ENCODE measurements at regions not wholly inside any gene's neighbourhood (a gene's known extent, or its start where the extent isn't known, plus 50 kb on each side); places are given as distances from the start of the nearest gene placed in this dataset.

- no peak for DNase-seq
- no peak overlapping the region for H3K9ac ChIP-seq (ENCODE audit: low read length)
- H3K4me2 ChIP-seq (ENCODE audit: low read length), result no peak overlapping the region
- no peak overlapping the region for H3K56ac ChIP-seq (ENCODE audit: low read length)
- H2BK120ac ChIP-seq (ENCODE audit: low read depth, low read length), result no peak overlapping the region
- no peak overlapping the region for H3K27ac ChIP-seq (ENCODE audit: low read depth, low read length)
- H2BK15ac ChIP-seq (replicated peaks; ENCODE audit: low read depth), result no peak overlapping the region
- H3K4me1 ChIP-seq (ENCODE audit: control insufficient read depth, low read depth, low read length), result no peaks in the 10 kb centered on the region
- no peak overlapping the region for H4K8ac ChIP-seq (ENCODE audit: low read depth, low read length)
- no peaks in the 10 kb centered on the region for H3K27me3 ChIP-seq (ENCODE audit: insufficient read depth, low read length, poor library complexity)
- no peak overlapping the region for H3K4me3 ChIP-seq (ENCODE audit: low read length)
- H3K18ac ChIP-seq (ENCODE audit: low read length), result no peak overlapping the region
- no peaks in the 10 kb centered on the region for H3K79me2 ChIP-seq (ENCODE audit: control insufficient read depth, insufficient read depth, low read length)
- H3K36me3 ChIP-seq (ENCODE audit: control insufficient read depth, insufficient read depth, low read length), result no peaks in the 10 kb centered on the region
- no peaks in the 10 kb centered on the region for H3K79me1 ChIP-seq (ENCODE audit: low read length)
- no peak overlapping the region for H2AK5ac ChIP-seq (ENCODE audit: low read length)
- H4K5ac ChIP-seq (ENCODE audit: low read length), result no peak overlapping the region
- H2BK5ac ChIP-seq (ENCODE audit: low read length), result no peak overlapping the region
- H3K4ac ChIP-seq (ENCODE audit: low read depth, low read length), result no peak overlapping the region
- no peak overlapping the region for H3K23ac ChIP-seq (ENCODE audit: low read length)
- no CpG with 5 or more reads among the region's 2 CpGs for WGBS (ENCODE audit: extremely low coverage, insufficient coverage, low lambda C conversion rate)
Observed at GRCh38 chr7:13153266-13153665, 465.8 kb downstream of the ARL4A start.

GRCh38 chr7:13153742-13154141, 466.3 kb downstream of the ARL4A start:
- no peak overlapping the region for H3K27ac ChIP-seq (ENCODE audit: low read depth, low read length)
- H3K4me1 ChIP-seq (ENCODE audit: control insufficient read depth, low read depth, low read length), result no peaks in the 10 kb centered on the region
- no peak overlapping the region for H3K4me3 ChIP-seq (ENCODE audit: low read length)
- H3K18ac ChIP-seq (ENCODE audit: low read length), result no peak overlapping the region
- H3K36me3 ChIP-seq (ENCODE audit: control insufficient read depth, insufficient read depth, low read length), result no peaks in the 10 kb centered on the region
- no peak overlapping the region for H3K4ac ChIP-seq (ENCODE audit: low read depth, low read length)
- no peak for DNase-seq
- H3K56ac ChIP-seq (ENCODE audit: low read length), result no peak overlapping the region
- H3K79me2 ChIP-seq (ENCODE audit: control insufficient read depth, insufficient read depth, low read length), result no peaks in the 10 kb centered on the region
- no peak overlapping the region for H2BK15ac ChIP-seq (replicated peaks; ENCODE audit: low read depth)
- no peak overlapping the region for H2BK120ac ChIP-seq (ENCODE audit: low read depth, low read length)
- no peak overlapping the region for H3K4me2 ChIP-seq (ENCODE audit: low read length)
- H3K79me1 ChIP-seq (ENCODE audit: low read length), result no peaks in the 10 kb centered on the region
- no peak overlapping the region for H3K23ac ChIP-seq (ENCODE audit: low read length)
- H2AK5ac ChIP-seq (ENCODE audit: low read length), result no peak overlapping the region
- no peak overlapping the region for H4K5ac ChIP-seq (ENCODE audit: low read length)
- H3K9ac ChIP-seq (ENCODE audit: low read length), result no peak overlapping the region
- H3K27me3 ChIP-seq (ENCODE audit: insufficient read depth, low read length, poor library complexity), result no peaks in the 10 kb centered on the region
- no peak overlapping the region for H4K8ac ChIP-seq (ENCODE audit: low read depth, low read length)
- no peak overlapping the region for H2BK5ac ChIP-seq (ENCODE audit: low read length)

- no peak overlapping the region for H2AK5ac ChIP-seq (ENCODE audit: low read length)
- no peaks in the 10 kb centered on the region for H3K4me1 ChIP-seq (ENCODE audit: control insufficient read depth, low read depth, low read length)
- H3K56ac ChIP-seq (ENCODE audit: low read length), result no peak overlapping the region
- no peak overlapping the region for H3K18ac ChIP-seq (ENCODE audit: low read length)
- H3K27me3 ChIP-seq (ENCODE audit: insufficient read depth, low read length, poor library complexity), result no peaks in the 10 kb centered on the region
- H3K4me3 ChIP-seq (ENCODE audit: low read length), result no peak overlapping the region
- no peaks in the 10 kb centered on the region for H3K79me2 ChIP-seq (ENCODE audit: control insufficient read depth, insufficient read depth, low read length)
- H4K5ac ChIP-seq (ENCODE audit: low read length), result no peak overlapping the region
- H2BK120ac ChIP-seq (ENCODE audit: low read depth, low read length), result no peak overlapping the region
- no peak overlapping the region for H4K8ac ChIP-seq (ENCODE audit: low read depth, low read length)
- DNase-seq, result peak; percentile 69
- no peak overlapping the region for H3K4me2 ChIP-seq (ENCODE audit: low read length)
- no peak overlapping the region for H3K23ac ChIP-seq (ENCODE audit: low read length)
- H3K79me1 ChIP-seq (ENCODE audit: low read length), result no peaks in the 10 kb centered on the region
- no peak overlapping the region for H3K4ac ChIP-seq (ENCODE audit: low read depth, low read length)
- no peaks in the 10 kb centered on the region for H3K36me3 ChIP-seq (ENCODE audit: control insufficient read depth, insufficient read depth, low read length)
- H2BK5ac ChIP-seq (ENCODE audit: low read length), result no peak overlapping the region
- H3K9ac ChIP-seq (ENCODE audit: low read length), result no peak overlapping the region
- no CpG with 5 or more reads among the region's 1 CpG for WGBS (ENCODE audit: extremely low coverage, insufficient coverage, low lambda C conversion rate)
- no peak overlapping the region for H3K27ac ChIP-seq (ENCODE audit: low read depth, low read length)
- H2BK15ac ChIP-seq (replicated peaks; ENCODE audit: low read depth), result no peak overlapping the region
Observed at GRCh38 chr7:13155188-13155587, 467.8 kb downstream of the ARL4A start.

- Histone ChIP-seq H3K79me2 (ENCODE audit: control insufficient read depth, insufficient read depth, low read length) (no peaks in the 10 kb centered on the region), H2AK5ac (ENCODE audit: low read length) (no peak overlapping the region), H3K36me3 (ENCODE audit: control insufficient read depth, insufficient read depth, low read length) (no peaks in the 10 kb centered on the region), H2BK120ac (ENCODE audit: low read depth, low read length) (no peak overlapping the region), H3K18ac (ENCODE audit: low read length) (no peak overlapping the region), H3K27ac (ENCODE audit: low read depth, low read length) (no peak overlapping the region), H3K4me1 (ENCODE audit: control insufficient read depth, low read depth, low read length) (no peaks in the 10 kb centered on the region), H3K27me3 (ENCODE audit: insufficient read depth, low read length, poor library complexity) (no peaks in the 10 kb centered on the region), H3K23ac (ENCODE audit: low read length) (no peak overlapping the region), H4K8ac (ENCODE audit: low read depth, low read length) (no peak overlapping the region), H2BK5ac (ENCODE audit: low read length) (no peak overlapping the region), H3K4me2 (ENCODE audit: low read length) (no peak overlapping the region), H3K4ac (ENCODE audit: low read depth, low read length) (no peak overlapping the region), H3K4me3 (ENCODE audit: low read length) (no peak overlapping the region), H3K9ac (ENCODE audit: low read length) (no peak overlapping the region), H3K56ac (ENCODE audit: low read length) (no peak overlapping the region), H3K79me1 (ENCODE audit: low read length) (no peaks in the 10 kb centered on the region), H2BK15ac (replicated peaks; ENCODE audit: low read depth) (no peak overlapping the region), H4K5ac (ENCODE audit: low read length) (no peak overlapping the region)
- no peak for DNase-seq
- WGBS (ENCODE audit: extremely low coverage, insufficient coverage, low lambda C conversion rate), result no CpG with 5 or more reads among the region's 1 CpG
Observed at GRCh38 chr7:13159003-13159402, 471.6 kb downstream of the ARL4A start.

GRCh38 chr7:13159467-13160184, 472.2 kb downstream of the ARL4A start:
- no peak overlapping the region for H2BK120ac ChIP-seq (ENCODE audit: low read depth, low read length)
- H3K4me1 ChIP-seq (ENCODE audit: control insufficient read depth, low read depth, low read length), result no peaks in the 10 kb centered on the region
- H3K4me3 ChIP-seq (ENCODE audit: low read length), result no peak overlapping the region
- no peak overlapping the region for H3K4ac ChIP-seq (ENCODE audit: low read depth, low read length)
- no peaks in the 10 kb centered on the region for H3K79me1 ChIP-seq (ENCODE audit: low read length)
- H3K36me3 ChIP-seq (ENCODE audit: control insufficient read depth, insufficient read depth, low read length), result no peaks in the 10 kb centered on the region
- H4K8ac ChIP-seq (ENCODE audit: low read depth, low read length), result no peak overlapping the region
- DNase-seq, result no peak
- no peaks in the 10 kb centered on the region for H3K27me3 ChIP-seq (ENCODE audit: insufficient read depth, low read length, poor library complexity)
- H3K18ac ChIP-seq (ENCODE audit: low read length), result no peak overlapping the region
- WGBS (ENCODE audit: extremely low coverage, insufficient coverage, low lambda C conversion rate), result no CpG with 5 or more reads among the region's 2 CpGs
- H4K5ac ChIP-seq (ENCODE audit: low read length), result no peak overlapping the region
- H2BK5ac ChIP-seq (ENCODE audit: low read length), result no peak overlapping the region
- no peak overlapping the region for H3K9ac ChIP-seq (ENCODE audit: low read length)
- no peak overlapping the region for H2BK15ac ChIP-seq (replicated peaks; ENCODE audit: low read depth)
- no peak overlapping the region for H3K23ac ChIP-seq (ENCODE audit: low read length)
- H3K79me2 ChIP-seq (ENCODE audit: control insufficient read depth, insufficient read depth, low read length), result no peaks in the 10 kb centered on the region
- H3K27ac ChIP-seq (ENCODE audit: low read depth, low read length), result no peak overlapping the region
- no peak overlapping the region for H3K56ac ChIP-seq (ENCODE audit: low read length)
- H2AK5ac ChIP-seq (ENCODE audit: low read length), result no peak overlapping the region
- no peak overlapping the region for H3K4me2 ChIP-seq (ENCODE audit: low read length)

- no peak overlapping the region for H3K4me2 ChIP-seq (ENCODE audit: low read length)
- H3K36me3 ChIP-seq (ENCODE audit: control insufficient read depth, insufficient read depth, low read length), result no peaks in the 10 kb centered on the region
- H2BK120ac ChIP-seq (ENCODE audit: low read depth, low read length), result no peak overlapping the region
- no peak overlapping the region for H4K8ac ChIP-seq (ENCODE audit: low read depth, low read length)
- no peak overlapping the region for H4K5ac ChIP-seq (ENCODE audit: low read length)
- no peak overlapping the region for H3K9ac ChIP-seq (ENCODE audit: low read length)
- H3K79me2 ChIP-seq (ENCODE audit: control insufficient read depth, insufficient read depth, low read length), result no peaks in the 10 kb centered on the region
- no peak overlapping the region for H3K4ac ChIP-seq (ENCODE audit: low read depth, low read length)
- no peak overlapping the region for H2AK5ac ChIP-seq (ENCODE audit: low read length)
- peak; percentile 58 for DNase-seq
- no peaks in the 10 kb centered on the region for H3K79me1 ChIP-seq (ENCODE audit: low read length)
- H3K56ac ChIP-seq (ENCODE audit: low read length), result no peak overlapping the region
- H3K4me1 ChIP-seq (ENCODE audit: control insufficient read depth, low read depth, low read length), result no peaks in the 10 kb centered on the region
- no peak overlapping the region for H2BK5ac ChIP-seq (ENCODE audit: low read length)
- H3K27me3 ChIP-seq (ENCODE audit: insufficient read depth, low read length, poor library complexity), result no peaks in the 10 kb centered on the region
- no peak overlapping the region for H2BK15ac ChIP-seq (replicated peaks; ENCODE audit: low read depth)
- no peak overlapping the region for H3K27ac ChIP-seq (ENCODE audit: low read depth, low read length)
- no peak overlapping the region for H3K18ac ChIP-seq (ENCODE audit: low read length)
- no peak overlapping the region for H3K4me3 ChIP-seq (ENCODE audit: low read length)
- no peak overlapping the region for H3K23ac ChIP-seq (ENCODE audit: low read length)
Observed at GRCh38 chr7:13161125-13161524, 473.7 kb downstream of the ARL4A start.

All from mesendoderm (in vitro differentiated cells).